Activated CD4-positive, alpha-beta T cell treated with anti-CD3 and anti-CD28 coated beads for 36 hours (primary cell): ENCODE measurements at regions not wholly inside any gene's neighbourhood (a gene's known extent, or its start where the extent isn't known, plus 50 kb on each side); places are given as distances from the start of the nearest gene placed in this dataset. TPM values are rescaled to one million over a fixed set of nuclear protein-coding genes. Genes with fewer than 3 reads are reported as not detected.
"Not testable (repeated sequence)": the region's sequence is repeated elsewhere in the genome, so short reads cannot be mapped to it uniquely, and the experiment has no call there.

Experiments
- ATAC-seq: fragments of 200-7000 bp; cut with Tn5 transposase; one replicate; pipeline ENCODE4 v1.10.0; 2021; ENCODE audit warnings: mild to moderate bottlenecking, moderate library complexity
- CTCF ChIA-PET: fragments of 350-600 bp; sonication (Branson Sonifier 250); formaldehyde crosslinking; loops from one replicate; lab custom pipeline; 2021; ENCODE audit warnings: antibody characterized with exemption; lab: Charles Lee
- POLR2A ChIA-PET: fragments of 350-600 bp; sonication (Branson Sonifier 250); formaldehyde crosslinking; loops from one replicate; lab custom pipeline; 2021; ENCODE audit warnings: antibody characterized with exemption, inconsistent platforms; lab: Charles Lee
- DNase-seq: peaks from one replicate; pipeline ENCODE4 v3.0.0-alpha.2; 2020
- H3K27ac Mint-ChIP-seq: one replicate; pipeline ENCODE4 v1.8.0; 2021; ENCODE audit warnings: mixed read lengths
- H3K27me3 Mint-ChIP-seq: one replicate; pipeline ENCODE4 v1.8.0; 2021; ENCODE audit warnings: mixed read lengths
- H3K36me3 Mint-ChIP-seq: one replicate; pipeline ENCODE4 v1.8.0; 2021; ENCODE audit warnings: low read depth, mixed read lengths
- H3K4me1 Mint-ChIP-seq: one replicate; pipeline ENCODE4 v1.8.0; 2021; ENCODE audit warnings: mixed read lengths
- H3K4me3 Mint-ChIP-seq: one replicate; pipeline ENCODE4 v1.8.0; 2021; ENCODE audit warnings: mild to moderate bottlenecking, moderate library complexity, mixed read lengths
- H3K9me3 Mint-ChIP-seq: one replicate; pipeline ENCODE4 v1.8.0; 2021; ENCODE audit warnings: low read depth, mixed read lengths
- intact Hi-C, 2 experiments: fragments of 100-400 bp; cut with DNase I in 1 of 2; cut with micrococcal nuclease in 1 of 2; formaldehyde crosslinking; loops; one replicate each; pipeline versions ENCODE4 v1.14.2 to v1.15.1; 2022 to 2024; cut with DNase I, micrococcal nuclease
- microRNA-seq: library from miRNA; unstranded; fragments of <30 nt; microRNA quantifications from one replicate; pipeline ENCODE4 v1.2.0, GENCODE V29; 2021; ENCODE audit warnings: borderline replicate concordance

GRCh38 chr15:34495707-34496106, 58.1 kb upstream of the GOLGA8A start:
- H3K36me3 Mint-ChIP-seq, H3K9me3 Mint-ChIP-seq, H3K27ac Mint-ChIP-seq, H3K4me1 Mint-ChIP-seq, H3K4me3 Mint-ChIP-seq, DNase-seq, POLR2A ChIA-PET, ATAC-seq: not testable (repeated sequence)
- CTCF ChIA-PET, result interaction anchor here (1.2 kb wide), 1 partner anchor 11 kb away, joined by 3 read pairs; no protein-coding TSS in a partner anchor
- peaks cover 63% of the 10 kb centered on the region for H3K27me3 Mint-ChIP-seq
- intact Hi-C loops, result loop anchor here in 1 of 2 experiments (2.0 kb wide), 1 partner anchor 17 kb away; no protein-coding TSS in a partner anchor

- H3K27ac Mint-ChIP-seq, result no peak overlapping the region
- no peaks in the 10 kb centered on the region for H3K36me3 Mint-ChIP-seq
- ATAC-seq, result no peak
- intact Hi-C loops, result no loop called here
- peaks cover 6% of the 10 kb centered on the region for H3K9me3 Mint-ChIP-seq
- no peak overlapping the region for H3K4me3 Mint-ChIP-seq
- POLR2A ChIA-PET, result no interaction called here
- no peak for DNase-seq
- peaks cover 11% of the 10 kb centered on the region for H3K4me1 Mint-ChIP-seq
- CTCF ChIA-PET, result interaction anchor here (0.7 kb wide), 1 partner anchor 217 kb away, joined by 3 read pairs; no protein-coding TSS in a partner anchor
- peaks cover 64% of the 10 kb centered on the region for H3K27me3 Mint-ChIP-seq
Observed at GRCh38 chr15:34494084-34494399, 56.4 kb upstream of the GOLGA8A start.

GRCh38 chr15:34493001-34493400, 55.4 kb upstream of the GOLGA8A start:
- peaks cover 11% of the 10 kb centered on the region for H3K4me1 Mint-ChIP-seq
- DNase-seq (no peak), ATAC-seq (no peak)
- H3K4me3 Mint-ChIP-seq, result no peak overlapping the region
- ChIA-PET POLR2A (no interaction called here), CTCF (interaction anchor here (0.6 kb wide), 1 partner anchor 16 kb away, joined by 3 read pairs; no protein-coding TSS in a partner anchor)
- peaks cover 6% of the 10 kb centered on the region for H3K9me3 Mint-ChIP-seq
- H3K27ac Mint-ChIP-seq, result no peak overlapping the region
- no peaks in the 10 kb centered on the region for H3K36me3 Mint-ChIP-seq
- H3K27me3 Mint-ChIP-seq, result peaks cover 70% of the 10 kb centered on the region
- intact Hi-C loops, result no loop called here

GRCh38 chr15:34491488-34491887, 53.9 kb upstream of the GOLGA8A start:
- POLR2A ChIA-PET, ATAC-seq, intact Hi-C loops, CTCF ChIA-PET, H3K36me3 Mint-ChIP-seq, H3K27ac Mint-ChIP-seq, DNase-seq, H3K4me3 Mint-ChIP-seq, H3K9me3 Mint-ChIP-seq: not testable (repeated sequence)
- peaks cover 68% of the 10 kb centered on the region for H3K27me3 Mint-ChIP-seq
- peaks cover 11% of the 10 kb centered on the region for H3K4me1 Mint-ChIP-seq

- H3K27ac Mint-ChIP-seq, result no peak overlapping the region
- peaks cover 67% of the 10 kb centered on the region for H3K27me3 Mint-ChIP-seq
- ChIA-PET POLR2A (no interaction called here), CTCF (no interaction called here)
- no peak for DNase-seq
- peaks cover 6% of the 10 kb centered on the region for H3K9me3 Mint-ChIP-seq
- peaks cover 11% of the 10 kb centered on the region for H3K4me1 Mint-ChIP-seq
- no peak for ATAC-seq
- intact Hi-C loops, result no loop called here
- H3K4me3 Mint-ChIP-seq, result no peak overlapping the region
- no peaks in the 10 kb centered on the region for H3K36me3 Mint-ChIP-seq
Observed at GRCh38 chr15:34490417-34491193, 53.0 kb upstream of the GOLGA8A start.

- DNase-seq, POLR2A ChIA-PET, H3K4me3 Mint-ChIP-seq, H3K27ac Mint-ChIP-seq, H3K9me3 Mint-ChIP-seq, H3K4me1 Mint-ChIP-seq, CTCF ChIA-PET, intact Hi-C loops, H3K36me3 Mint-ChIP-seq, ATAC-seq: not testable (repeated sequence)
- H3K27me3 Mint-ChIP-seq, result peaks cover 69% of the 10 kb centered on the region
Observed at GRCh38 chr15:34488973-34489959, 51.7 kb upstream of the GOLGA8A start.

Small RNA genes in the stretch of these regions (microRNA-seq; reads per million reads assigned to microRNA genes)
- gene MIR1233-2, result not detected
